ENCODE measurements at regions not wholly inside any gene's neighbourhood (a gene's known extent, or its start where the extent isn't known, plus 50 kb on each side); places are given as distances from the start of the nearest gene placed in this dataset.

DNA sequence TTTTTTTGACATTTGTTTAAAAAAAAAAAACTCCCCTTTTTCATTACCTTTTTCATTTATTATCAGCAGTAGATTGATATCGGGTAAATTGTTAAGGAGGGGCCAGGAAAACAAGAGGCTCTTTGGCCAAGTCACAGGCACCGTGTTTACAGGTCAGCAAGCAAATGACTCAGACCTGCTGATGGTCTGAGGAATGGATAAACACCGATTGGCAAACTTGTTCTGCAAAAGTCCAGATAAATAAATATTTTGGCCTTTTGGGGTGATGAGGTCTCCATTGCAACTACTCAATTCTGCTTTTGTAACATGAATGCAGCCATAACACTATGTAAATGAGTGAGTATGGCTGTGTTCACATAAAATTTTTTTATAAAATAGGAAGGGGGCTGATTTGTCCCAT, 94.0 kb downstream of the RPS29 start:
- no CpG with 5 or more reads among the region's 3 CpGs for WGBS (ENCODE audit: extremely low coverage, insufficient read length, low lambda C conversion rate)
- H3K23ac ChIP-seq (ENCODE audit: insufficient read length, low read depth, low read length) = no peak overlapping the region
- no peaks in the 10 kb centered on the region for H3K4me1 ChIP-seq (ENCODE audit: insufficient read depth, low read length)
- H2BK20ac ChIP-seq (ENCODE audit: low read depth, low read length, poor library complexity, severe bottlenecking) = no peak overlapping the region
- H3K27ac ChIP-seq (ENCODE audit: insufficient read length, low read depth, low read length) = no peak overlapping the region
- H3K18ac ChIP-seq (ENCODE audit: insufficient read length, low read depth, low read length) = no peak overlapping the region
- no peaks in the 10 kb centered on the region for H3K79me1 ChIP-seq (ENCODE audit: insufficient read depth, low read depth, low read length, poor library complexity, severe bottlenecking)
- no peak overlapping the region for H3K56ac ChIP-seq (ENCODE audit: insufficient read length, low read depth, low read length)
- H3K27ac Mint-ChIP-seq = no peak overlapping the region
- H3K4me2 ChIP-seq (ENCODE audit: insufficient read depth, insufficient read length, low read length) = no peak overlapping the region
- H3K4me3 Mint-ChIP-seq = no peak overlapping the region
- H3T11ph ChIP-seq (ENCODE audit: low read length) = no peak overlapping the region
- no peak overlapping the region for H2BK12ac ChIP-seq (ENCODE audit: insufficient read length, low read depth, low read length)
- H2BK120ac ChIP-seq (ENCODE audit: low read depth, low read length, poor library complexity, severe bottlenecking) = no peak overlapping the region
- no peak for DNase-seq
- no peaks in the 10 kb centered on the region; the same call in 1 of the 2 replicates for H3K27me3 Mint-ChIP-seq (ENCODE audit: low read depth)
- no peak overlapping the region for H2BK5ac ChIP-seq (ENCODE audit: insufficient read length, low read length)
- H3K79me2 ChIP-seq (ENCODE audit: insufficient read depth, low read length) = no peaks in the 10 kb centered on the region
- H2AFZ ChIP-seq (ENCODE audit: low read length) = no peak overlapping the region
- H3K9me3 ChIP-seq (ENCODE audit: control insufficient read depth, low read depth, low read length) = no peaks in the 10 kb centered on the region
- no peak overlapping the region for H2BK15ac ChIP-seq (ENCODE audit: low read depth, low read length)
- no peak overlapping the region for H2AK5ac ChIP-seq (ENCODE audit: insufficient read length, low read length)
- no peaks in the 10 kb centered on the region for H4K20me1 ChIP-seq (ENCODE audit: control insufficient read depth, insufficient read depth, insufficient read length)
- H3K36me3 Mint-ChIP-seq (ENCODE audit: insufficient read depth in 1 of 3, low read depth in 3 of 3) = no peaks in the 10 kb centered on the region
- no peaks in the 10 kb centered on the region for H3K23me2 ChIP-seq (ENCODE audit: insufficient read length, low read depth, low read length, poor library complexity, severe bottlenecking)
- TF ChIP-seq CTCF (conservative IDR thresholded peaks at IDR 0.05) = no peak
- H3K27me3 ChIP-seq (ENCODE audit: insufficient read depth, low read length) = no peaks in the 10 kb centered on the region
- no peak overlapping the region for H3K4ac ChIP-seq (ENCODE audit: low read depth, low read length)
- peaks cover 0 to 3% of the 10 kb centered on the region in 2 experiments; a peak in 1 of 5 replicates for H3K9me3 Mint-ChIP-seq
- no peak overlapping the region for H4K8ac ChIP-seq (replicated peaks; ENCODE audit: insufficient read length, low read depth, low read length)
- H4K5ac ChIP-seq (ENCODE audit: insufficient read length, low read depth, low read length) = no peak overlapping the region
- no peak overlapping the region for H3K9ac ChIP-seq (ENCODE audit: extremely low read depth, insufficient read length, low read length)
- peaks cover 5 to 6% of the 10 kb centered on the region in 2 experiments; a peak in 3 of 4 replicates for H3K4me1 Mint-ChIP-seq
- H3K14ac ChIP-seq (ENCODE audit: insufficient read depth, low read length) = no peak overlapping the region
- no peak overlapping the region for H4K91ac ChIP-seq (ENCODE audit: insufficient read length, low read depth, low read length)

Measured in H9 (cell line).